ENCODE measurements at regions not wholly inside any gene's neighbourhood (a gene's known extent, or its start where the extent isn't known, plus 50 kb on each side); places are given as distances from the start of the nearest gene placed in this dataset.

GRCh38 chr4:116358633-116359222, 726.6 kb downstream of the TRAM1L1 start:
- TF ChIP-seq REST (IDR thresholded peaks at IDR 0.05; ENCODE audit: insufficient read depth in 1 of 2, low read depth in 2 of 2, low read length in 2 of 2): 0 out of 4 replicates have a peak, but pooled peaks of 1 of the 2 experiments have one; percentile 14
- TF ChIP-seq TAF1 (IDR thresholded peaks at IDR 0.05; ENCODE audit: borderline replicate concordance, insufficient read depth, low read length): no peak
- no peak for TF ChIP-seq SIN3A (IDR thresholded peaks at IDR 0.05; ENCODE audit: borderline replicate concordance, insufficient read depth, low read length)
- no peak for TF ChIP-seq FOXP2 (optimal IDR thresholded peaks at IDR 0.05; ENCODE audit: borderline replicate concordance, extremely low read depth, extremely low read length, insufficient read depth)

- no peak for TF ChIP-seq POLR2AphosphoS5 (IDR thresholded peaks at IDR 0.05; ENCODE audit: low read depth, low read length)
- no peak for TF ChIP-seq TAF1 (IDR thresholded peaks at IDR 0.05; ENCODE audit: borderline replicate concordance, insufficient read depth, low read length)
- no peak for TF ChIP-seq REST (IDR thresholded peaks at IDR 0.05; ENCODE audit: insufficient read depth in 1 of 2, low read depth in 2 of 2, low read length in 2 of 2)
- no peak for TF ChIP-seq SIN3A (IDR thresholded peaks at IDR 0.05; ENCODE audit: borderline replicate concordance, insufficient read depth, low read length)
- TF ChIP-seq FOXP2 (optimal IDR thresholded peaks at IDR 0.05; ENCODE audit: borderline replicate concordance, extremely low read depth, extremely low read length, insufficient read depth): no peak
Observed at GRCh38 chr4:116357758-116358157, 727.6 kb downstream of the TRAM1L1 start.

GRCh38 chr4:116346750-116347149, 738.6 kb downstream of the TRAM1L1 start:
- TF ChIP-seq TAF1 (IDR thresholded peaks at IDR 0.05; ENCODE audit: borderline replicate concordance, insufficient read depth, low read length) (no peak), SIN3A (IDR thresholded peaks at IDR 0.05; ENCODE audit: borderline replicate concordance, insufficient read depth, low read length) (no peak), FOXP2 (optimal IDR thresholded peaks at IDR 0.05; ENCODE audit: borderline replicate concordance, extremely low read depth, extremely low read length, insufficient read depth) (no peak), POLR2AphosphoS5 (IDR thresholded peaks at IDR 0.05; ENCODE audit: low read depth, low read length) (no peak), REST (IDR thresholded peaks at IDR 0.05; ENCODE audit: insufficient read depth in 1 of 2, low read depth in 2 of 2, low read length in 2 of 2) (no peak)

GRCh38 chr4:116343809-116344208, 741.6 kb downstream of the TRAM1L1 start:
- TF ChIP-seq FOXP2 (optimal IDR thresholded peaks at IDR 0.05; ENCODE audit: borderline replicate concordance, extremely low read depth, extremely low read length, insufficient read depth): no peak
- no peak for TF ChIP-seq POLR2AphosphoS5 (IDR thresholded peaks at IDR 0.05; ENCODE audit: low read depth, low read length)
- no peak for TF ChIP-seq SIN3A (IDR thresholded peaks at IDR 0.05; ENCODE audit: borderline replicate concordance, insufficient read depth, low read length)
- TF ChIP-seq REST (IDR thresholded peaks at IDR 0.05; ENCODE audit: insufficient read depth in 1 of 2, low read depth in 2 of 2, low read length in 2 of 2): no peak
- TF ChIP-seq TAF1 (IDR thresholded peaks at IDR 0.05; ENCODE audit: borderline replicate concordance, insufficient read depth, low read length): no peak

Measured in PFSK-1 (cell line).